ENCODE measurements at regions not wholly inside any gene's neighbourhood (a gene's known extent, or its start where the extent isn't known, plus 50 kb on each side); places are given as distances from the start of the nearest gene placed in this dataset.

DNA sequence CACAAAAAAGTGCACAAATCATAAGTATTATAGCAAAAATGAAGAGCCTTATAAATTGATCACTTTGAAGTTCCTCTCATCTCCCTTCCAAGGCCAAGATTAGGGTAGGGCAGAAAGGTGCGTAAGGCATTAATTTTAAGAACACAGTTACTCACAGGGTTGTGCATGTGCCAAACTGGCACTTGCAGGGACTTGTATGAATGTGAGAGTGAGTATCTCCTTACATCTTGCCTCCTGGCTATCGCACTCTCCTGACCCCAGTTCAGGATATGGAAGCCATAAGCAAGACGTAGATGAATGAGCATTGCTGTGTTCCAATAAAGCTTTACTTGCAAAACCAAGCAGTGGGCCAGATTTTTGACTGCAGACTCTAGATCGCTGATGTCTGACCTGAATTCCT, 510.1 kb upstream of the AADAT start:
- TF ChIP-seq, protein P1, sequence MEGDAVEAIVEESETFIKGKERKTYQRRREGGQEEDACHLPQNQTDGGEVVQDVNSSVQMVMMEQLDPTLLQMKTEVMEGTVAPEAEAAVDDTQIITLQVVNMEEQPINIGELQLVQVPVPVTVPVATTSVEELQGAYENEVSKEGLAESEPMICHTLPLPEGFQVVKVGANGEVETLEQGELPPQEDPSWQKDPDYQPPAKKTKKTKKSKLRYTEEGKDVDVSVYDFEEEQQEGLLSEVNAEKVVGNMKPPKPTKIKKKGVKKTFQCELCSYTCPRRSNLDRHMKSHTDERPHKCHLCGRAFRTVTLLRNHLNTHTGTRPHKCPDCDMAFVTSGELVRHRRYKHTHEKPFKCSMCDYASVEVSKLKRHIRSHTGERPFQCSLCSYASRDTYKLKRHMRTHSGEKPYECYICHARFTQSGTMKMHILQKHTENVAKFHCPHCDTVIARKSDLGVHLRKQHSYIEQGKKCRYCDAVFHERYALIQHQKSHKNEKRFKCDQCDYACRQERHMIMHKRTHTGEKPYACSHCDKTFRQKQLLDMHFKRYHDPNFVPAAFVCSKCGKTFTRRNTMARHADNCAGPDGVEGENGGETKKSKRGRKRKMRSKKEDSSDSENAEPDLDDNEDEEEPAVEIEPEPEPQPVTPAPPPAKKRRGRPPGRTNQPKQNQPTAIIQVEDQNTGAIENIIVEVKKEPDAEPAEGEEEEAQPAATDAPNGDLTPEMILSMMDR (IDR thresholded peaks at IDR 0.05; ENCODE audit: control extremely low read depth, extremely low read depth, low read depth, missing control alignments) = no peak
- ChIA-PET POLR2A (no interaction called here), CTCF (interaction anchor here (0.8 to 2.1 kb wide), 2 partner anchors 10 to 69 kb away, joined by 3 to 8 read pairs; no protein-coding TSS in a partner anchor)
- DNase-seq (ENCODE audit: extremely low spot score) = no peak

DNA sequence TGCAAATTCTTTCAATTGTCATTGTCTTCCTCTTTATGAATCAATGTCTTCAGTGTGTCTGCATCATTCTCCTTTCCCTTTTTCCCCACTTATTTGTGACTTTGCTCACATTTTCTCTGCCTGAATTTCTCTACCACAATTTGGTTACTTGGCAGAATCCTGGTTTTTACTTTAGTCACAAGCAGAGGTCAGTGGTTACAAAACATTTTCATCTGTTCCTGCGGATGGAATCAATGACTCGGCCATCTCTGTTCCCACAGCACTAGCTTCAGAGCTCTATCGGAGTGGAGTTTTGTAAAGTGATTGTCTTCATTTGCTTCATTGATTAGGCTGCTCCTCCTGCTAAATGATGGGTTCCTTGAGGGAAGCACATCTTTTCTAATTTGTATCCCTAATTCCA, 501.3 kb upstream of the AADAT start:
- ChIA-PET CTCF (no interaction called here), POLR2A (no interaction called here)
- no peak for DNase-seq (ENCODE audit: extremely low spot score)
- TF ChIP-seq, protein P1 (IDR thresholded peaks at IDR 0.05; ENCODE audit: control extremely low read depth, extremely low read depth, low read depth, missing control alignments) = no peak

DNA sequence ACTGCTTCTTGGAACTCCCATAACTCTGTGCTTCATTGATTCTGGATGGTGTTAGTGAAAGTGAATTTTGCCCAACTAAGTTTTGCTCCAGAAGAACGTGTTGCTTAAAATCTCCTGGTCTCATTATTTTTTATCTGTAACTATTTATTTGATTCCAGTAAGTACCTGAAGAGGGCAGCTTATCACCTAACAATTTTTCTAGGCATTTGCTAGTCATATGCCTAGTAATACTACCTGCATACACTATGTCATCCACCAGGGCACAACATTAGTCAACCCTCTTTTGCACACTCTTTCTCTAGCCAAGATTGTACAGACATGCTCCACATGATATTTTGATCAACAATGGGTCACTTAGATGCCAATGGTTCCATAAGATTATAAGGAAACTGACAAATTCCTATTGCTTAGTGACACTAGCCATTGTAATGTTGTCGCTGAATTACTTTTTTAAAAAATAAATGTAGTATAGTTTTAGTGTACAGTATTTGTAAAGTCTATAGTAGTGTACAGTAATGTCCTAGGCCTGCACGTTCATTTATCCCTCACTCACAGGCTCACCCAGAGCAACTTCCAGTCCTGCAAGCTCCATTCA, 499.9 kb upstream of the AADAT start:
- TF ChIP-seq, protein P1 (IDR thresholded peaks at IDR 0.05; ENCODE audit: control extremely low read depth, extremely low read depth, low read depth, missing control alignments) = peak; percentile 18
- peak; percentile 17 for DNase-seq (ENCODE audit: extremely low spot score)
- POLR2A ChIA-PET = no interaction called here
- CTCF ChIA-PET = interaction anchor here (1.0 to 2.1 kb wide), 5 partner anchors 10 to 265 kb away, joined by 4 to 8 read pairs (median 5); no protein-coding TSS in a partner anchor

DNA sequence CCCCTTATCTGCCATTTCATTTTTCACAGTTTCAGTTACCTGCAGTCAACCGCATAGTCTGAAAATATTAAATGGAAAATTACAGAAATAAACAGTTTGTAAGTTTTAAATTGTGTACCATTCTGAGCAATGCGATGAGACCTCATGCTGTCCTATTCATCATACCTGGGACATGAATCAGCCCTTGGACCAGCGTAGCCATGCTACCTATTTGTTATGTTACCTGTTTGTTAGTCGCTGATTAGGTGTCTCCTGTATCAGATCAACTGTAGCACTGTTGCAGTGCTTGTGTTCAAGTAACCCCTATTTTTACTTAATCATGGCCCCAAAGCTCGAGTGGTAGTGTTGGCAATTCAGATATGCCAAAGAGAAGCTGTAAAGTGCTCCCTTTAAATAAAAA, 492.2 kb upstream of the AADAT start:
- POLR2A ChIA-PET = interaction anchor here (0.6 kb wide), 1 partner anchor 120 kb away, joined by 3 read pairs; no protein-coding TSS in a partner anchor
- no peak for DNase-seq (ENCODE audit: extremely low spot score)
- TF ChIP-seq, protein P1 (IDR thresholded peaks at IDR 0.05; ENCODE audit: control extremely low read depth, extremely low read depth, low read depth, missing control alignments) = no peak
- CTCF ChIA-PET = interaction anchor here (1.0 to 2.6 kb wide), 2 partner anchors 11 to 20 kb away, joined by 3 to 6 read pairs; no protein-coding TSS in a partner anchor

DNA sequence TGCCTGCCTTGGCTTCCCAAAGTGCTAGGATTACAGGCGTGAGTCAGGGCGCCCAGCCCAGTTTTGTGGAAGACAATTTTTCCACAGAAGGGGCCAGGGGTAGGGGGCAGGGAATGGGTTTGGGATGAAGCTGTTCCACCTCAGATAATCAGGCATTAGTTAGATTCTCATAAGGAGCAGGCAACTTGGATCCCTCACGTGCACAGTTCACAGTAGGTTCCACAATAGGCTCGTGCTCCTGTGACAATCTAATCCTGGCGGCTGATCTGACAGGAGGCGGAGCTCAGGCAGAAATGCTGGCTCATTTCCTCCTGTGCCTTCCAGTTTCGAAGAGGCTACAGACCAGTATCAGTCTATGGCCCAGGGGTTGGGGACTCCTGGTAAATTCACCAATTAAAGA, 491.6 kb upstream of the AADAT start:
- ChIA-PET POLR2A (no interaction called here), CTCF (interaction anchor here (1.0 to 2.6 kb wide), 2 partner anchors 10 to 21 kb away, joined by 3 to 6 read pairs; no protein-coding TSS in a partner anchor)
- no peak for DNase-seq (ENCODE audit: extremely low spot score)
- TF ChIP-seq, protein P1 (IDR thresholded peaks at IDR 0.05; ENCODE audit: control extremely low read depth, extremely low read depth, low read depth, missing control alignments) = no peak

DNA sequence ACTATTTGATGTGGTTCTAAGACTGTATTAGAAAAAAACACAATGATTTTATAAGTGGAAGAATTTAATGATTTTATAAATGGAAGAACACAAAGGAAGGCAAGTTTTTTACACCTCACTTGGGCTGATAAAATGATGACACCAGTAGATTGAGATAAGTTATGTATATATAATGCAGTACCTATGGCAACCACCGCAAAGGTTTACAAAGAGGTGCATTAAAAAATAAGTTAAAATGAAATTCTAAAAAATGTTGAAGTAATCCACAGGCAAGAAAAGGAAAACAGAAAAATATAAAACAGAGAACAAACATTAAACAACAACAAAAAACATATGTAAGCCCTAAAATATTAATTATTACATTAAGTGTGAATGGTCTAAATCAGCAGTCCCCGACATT, 490.9 kb upstream of the AADAT start:
- no peak for DNase-seq (ENCODE audit: extremely low spot score)
- TF ChIP-seq, protein P1 (IDR thresholded peaks at IDR 0.05; ENCODE audit: control extremely low read depth, extremely low read depth, low read depth, missing control alignments) = no peak
- CTCF ChIA-PET = interaction anchor here (2.6 kb wide), 1 partner anchor 10 kb away, joined by 6 read pairs; no protein-coding TSS in a partner anchor
- POLR2A ChIA-PET = no interaction called here

Data from GM10248 (cell line).